MM.1S (cell line): ENCODE measurements at regions not wholly inside any gene's neighbourhood (a gene's known extent, or its start where the extent isn't known, plus 50 kb on each side); places are given as distances from the start of the nearest gene placed in this dataset.

Experiments
- EZH2 ChIP-seq: fragments of 300-600 bp; sonication (generic); optimal IDR thresholded peaks from 2 replicates; pipeline ENCODE3; 2017; ENCODE audit warnings: low read depth, mild to moderate bottlenecking, antibody characterized with exemption, low read length, mixed read lengths
- EZH2phosphoT487 ChIP-seq: fragments of 300-600 bp; sonication (generic); IDR thresholded peaks from 2 replicates; pipeline ENCODE4 v1.6.1; 2018; ENCODE audit warnings: antibody characterized with exemption, low read length
- TF ChIP-seq, protein P1 (sequence below): fragments of 300-600 bp; sonication (generic); IDR thresholded peaks from 2 replicates; pipeline ENCODE4 v1.5.1; 2016; ENCODE audit warnings: antibody characterized with exemption, low read length, mixed read lengths

DNA sequence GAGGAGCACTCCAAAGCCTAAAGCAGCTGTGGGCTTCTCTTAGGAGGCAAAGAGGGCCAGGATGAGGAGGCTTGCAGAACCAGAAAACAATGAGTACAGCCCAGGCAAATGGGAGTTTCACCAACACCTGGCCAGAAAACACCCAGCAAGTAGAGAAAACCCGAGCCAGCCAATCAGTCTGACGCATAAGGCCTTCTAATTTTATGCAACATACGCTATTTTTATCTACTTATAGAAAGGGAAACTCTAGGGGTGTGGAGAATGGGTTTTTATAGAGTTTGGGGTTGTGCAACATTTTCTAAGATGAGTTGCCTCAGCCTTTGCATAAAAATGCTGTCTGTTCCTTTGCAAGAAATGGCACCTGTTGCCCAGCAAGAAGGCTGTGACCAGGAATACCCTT is 529.0 kb upstream of the CDH5 start:
- TF ChIP-seq, protein P1, sequence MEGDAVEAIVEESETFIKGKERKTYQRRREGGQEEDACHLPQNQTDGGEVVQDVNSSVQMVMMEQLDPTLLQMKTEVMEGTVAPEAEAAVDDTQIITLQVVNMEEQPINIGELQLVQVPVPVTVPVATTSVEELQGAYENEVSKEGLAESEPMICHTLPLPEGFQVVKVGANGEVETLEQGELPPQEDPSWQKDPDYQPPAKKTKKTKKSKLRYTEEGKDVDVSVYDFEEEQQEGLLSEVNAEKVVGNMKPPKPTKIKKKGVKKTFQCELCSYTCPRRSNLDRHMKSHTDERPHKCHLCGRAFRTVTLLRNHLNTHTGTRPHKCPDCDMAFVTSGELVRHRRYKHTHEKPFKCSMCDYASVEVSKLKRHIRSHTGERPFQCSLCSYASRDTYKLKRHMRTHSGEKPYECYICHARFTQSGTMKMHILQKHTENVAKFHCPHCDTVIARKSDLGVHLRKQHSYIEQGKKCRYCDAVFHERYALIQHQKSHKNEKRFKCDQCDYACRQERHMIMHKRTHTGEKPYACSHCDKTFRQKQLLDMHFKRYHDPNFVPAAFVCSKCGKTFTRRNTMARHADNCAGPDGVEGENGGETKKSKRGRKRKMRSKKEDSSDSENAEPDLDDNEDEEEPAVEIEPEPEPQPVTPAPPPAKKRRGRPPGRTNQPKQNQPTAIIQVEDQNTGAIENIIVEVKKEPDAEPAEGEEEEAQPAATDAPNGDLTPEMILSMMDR, result no peak
- no peak for TF ChIP-seq EZH2
- TF ChIP-seq EZH2phosphoT487, result no peak
